ENCODE measurements at regions not wholly inside any gene's neighbourhood (a gene's known extent, or its start where the extent isn't known, plus 50 kb on each side); places are given as distances from the start of the nearest gene placed in this dataset.

DNA sequence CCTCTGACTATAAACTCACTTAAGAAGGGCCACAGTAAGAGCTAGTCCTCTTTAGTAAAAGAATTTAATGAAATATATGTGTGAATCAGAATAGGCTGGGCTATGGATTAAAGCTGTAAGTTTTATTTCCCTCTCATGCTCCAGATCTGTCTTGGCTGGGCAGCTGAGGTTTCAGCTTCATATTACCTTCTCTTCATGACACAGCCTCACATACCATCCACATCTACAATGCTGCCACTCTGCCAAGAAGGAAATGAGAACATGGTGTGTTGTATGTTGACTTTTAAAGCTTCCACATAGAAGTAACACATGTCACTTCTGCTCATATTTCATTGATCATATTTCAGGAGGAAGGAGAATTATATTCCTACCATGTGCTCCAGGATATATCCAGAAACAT, 776.0 kb upstream of the ACO1 start:
- no peak for DNase-seq (ENCODE audit: extremely low read depth in 1 of 4, low spot score in 3 of 4)
- no peaks in the 10 kb centered on the region for H3K4me1 ChIP-seq (replicated peaks in 1 of 2; ENCODE audit: control insufficient read depth in 2 of 2, insufficient read depth in 2 of 2, low read length in 2 of 2)
- H3K9me1 ChIP-seq (ENCODE audit: control insufficient read depth, insufficient read depth, low read length), result no peaks in the 10 kb centered on the region
- H2AFZ ChIP-seq (ENCODE audit: low read depth, low read length), result no peak overlapping the region
- no peaks in the 10 kb centered on the region for H4K20me1 ChIP-seq (replicated peaks; ENCODE audit: control insufficient read depth, insufficient read depth, low read length)
- in situ Hi-C loops (cut with MboI) (no loop called here), intact Hi-C loops (cut with micrococcal nuclease) (no loop called here)
- POLR2A ChIA-PET, result no interaction called here
- H3K9me3 ChIP-seq (replicated peaks; ENCODE audit: control insufficient read depth, insufficient read depth, low read depth, low read length), result no peaks in the 10 kb centered on the region
- no TSS peak for BruUV-seq (replicated peaks)
- no peak overlapping the region for H3K9ac ChIP-seq (ENCODE audit: insufficient read depth in 1 of 2, low read depth in 2 of 2, low read length in 2 of 2)
- H3K79me2 ChIP-seq (ENCODE audit: control insufficient read depth, insufficient read depth, low read length), result no peaks in the 10 kb centered on the region
- FAIRE-seq, result no peak
- no peaks in the 10 kb centered on the region for H3K36me3 ChIP-seq (ENCODE audit: control insufficient read depth, insufficient read depth, low read length)
- CTCF ChIA-PET (ENCODE audit: low intra/inter-chr PET ratio), result no interaction called here
- H3K4me2 ChIP-seq (ENCODE audit: insufficient read depth, low read length), result no peak overlapping the region
- ATAC-seq, result no peak
- no peaks in the 10 kb centered on the region for H3K27me3 ChIP-seq (ENCODE audit: control insufficient read depth in 2 of 2, insufficient read depth in 2 of 2, low read length in 2 of 2)
- H3K4me3 ChIP-seq, result no peak overlapping the region
- TF ChIP-seq, protein P1, sequence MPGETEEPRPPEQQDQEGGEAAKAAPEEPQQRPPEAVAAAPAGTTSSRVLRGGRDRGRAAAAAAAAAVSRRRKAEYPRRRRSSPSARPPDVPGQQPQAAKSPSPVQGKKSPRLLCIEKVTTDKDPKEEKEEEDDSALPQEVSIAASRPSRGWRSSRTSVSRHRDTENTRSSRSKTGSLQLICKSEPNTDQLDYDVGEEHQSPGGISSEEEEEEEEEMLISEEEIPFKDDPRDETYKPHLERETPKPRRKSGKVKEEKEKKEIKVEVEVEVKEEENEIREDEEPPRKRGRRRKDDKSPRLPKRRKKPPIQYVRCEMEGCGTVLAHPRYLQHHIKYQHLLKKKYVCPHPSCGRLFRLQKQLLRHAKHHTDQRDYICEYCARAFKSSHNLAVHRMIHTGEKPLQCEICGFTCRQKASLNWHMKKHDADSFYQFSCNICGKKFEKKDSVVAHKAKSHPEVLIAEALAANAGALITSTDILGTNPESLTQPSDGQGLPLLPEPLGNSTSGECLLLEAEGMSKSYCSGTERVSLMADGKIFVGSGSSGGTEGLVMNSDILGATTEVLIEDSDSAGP (CRISPR knock-in tag; IDR thresholded peaks at IDR 0.05), result no peak
- no peak for TF ChIP-seq POLR2AphosphoS2 (IDR thresholded peaks at IDR 0.05; ENCODE audit: low read length)
- no peak for TF ChIP-seq JUN (IDR thresholded peaks at IDR 0.05; ENCODE audit: borderline replicate concordance, low read depth, low read length)
- TF ChIP-seq JUN (CRISPR knock-in tag; IDR thresholded peaks at IDR 0.05; ENCODE audit: borderline replicate concordance), result no peak
- no peak for TF ChIP-seq ZNF764 (CRISPR knock-in tag; IDR thresholded peaks at IDR 0.05; ENCODE audit: low read depth)
- TF ChIP-seq ZNF644 (tag; IDR thresholded peaks at IDR 0.05; ENCODE audit: low read depth), result no peak
- no peak for TF ChIP-seq SRSF9 (IDR thresholded peaks at IDR 0.05; ENCODE audit: borderline replicate concordance, low read depth, low read length)
- TF ChIP-seq, protein P2, sequence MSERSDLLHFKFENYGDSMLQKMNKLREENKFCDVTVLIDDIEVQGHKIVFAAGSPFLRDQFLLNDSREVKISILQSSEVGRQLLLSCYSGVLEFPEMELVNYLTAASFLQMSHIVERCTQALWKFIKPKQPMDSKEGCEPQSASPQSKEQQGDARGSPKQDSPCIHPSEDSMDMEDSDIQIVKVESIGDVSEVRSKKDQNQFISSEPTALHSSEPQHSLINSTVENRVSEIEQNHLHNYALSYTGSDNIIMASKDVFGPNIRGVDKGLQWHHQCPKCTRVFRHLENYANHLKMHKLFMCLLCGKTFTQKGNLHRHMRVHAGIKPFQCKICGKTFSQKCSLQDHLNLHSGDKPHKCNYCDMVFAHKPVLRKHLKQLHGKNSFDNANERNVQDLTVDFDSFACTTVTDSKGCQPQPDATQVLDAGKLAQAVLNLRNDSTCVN (CRISPR knock-in tag; IDR thresholded peaks at IDR 0.05), result no peak
- TF ChIP-seq, protein P3, sequence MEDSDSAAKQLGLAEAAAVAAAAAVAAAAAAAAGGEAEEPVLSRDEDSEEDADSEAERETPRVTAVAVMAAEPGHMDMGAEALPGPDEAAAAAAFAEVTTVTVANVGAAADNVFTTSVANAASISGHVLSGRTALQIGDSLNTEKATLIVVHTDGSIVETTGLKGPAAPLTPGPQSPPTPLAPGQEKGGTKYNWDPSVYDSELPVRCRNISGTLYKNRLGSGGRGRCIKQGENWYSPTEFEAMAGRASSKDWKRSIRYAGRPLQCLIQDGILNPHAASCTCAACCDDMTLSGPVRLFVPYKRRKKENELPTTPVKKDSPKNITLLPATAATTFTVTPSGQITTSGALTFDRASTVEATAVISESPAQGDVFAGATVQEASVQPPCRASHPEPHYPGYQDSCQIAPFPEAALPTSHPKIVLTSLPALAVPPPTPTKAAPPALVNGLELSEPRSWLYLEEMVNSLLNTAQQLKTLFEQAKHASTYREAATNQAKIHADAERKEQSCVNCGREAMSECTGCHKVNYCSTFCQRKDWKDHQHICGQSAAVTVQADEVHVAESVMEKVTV (CRISPR knock-in tag; IDR thresholded peaks at IDR 0.05), result no peak
- TF ChIP-seq SETDB1 (IDR thresholded peaks at IDR 0.05; ENCODE audit: low read length), result no peak
- no peak for TF ChIP-seq NR2C1 (IDR thresholded peaks at IDR 0.05)
- no peak for TF ChIP-seq NR2C1 (tag; IDR thresholded peaks at IDR 0.05)
- no peak for TF ChIP-seq ZNF224 (CRISPR knock-in tag; IDR thresholded peaks at IDR 0.05)
- TF ChIP-seq PHB2 (IDR thresholded peaks at IDR 0.05; ENCODE audit: low read depth), result no peak
- no peak for TF ChIP-seq KDM1A (IDR thresholded peaks at IDR 0.05)
- TF ChIP-seq CXXC5 (CRISPR knock-in tag; IDR thresholded peaks at IDR 0.05), result no peak
- no peak overlapping the region for H3K27ac ChIP-seq (ENCODE audit: extremely low read depth, low read depth, low read length)

Measured in K562 (cell line).